G401.6 (cell line): ENCODE measurements at regions not wholly inside any gene's neighbourhood (a gene's known extent, or its start where the extent isn't known, plus 50 kb on each side); places are given as distances from the start of the nearest gene placed in this dataset.

Experiments
- FAIRE-seq: peaks from 2 replicates; lab custom pipeline; 2012; peaks lifted over from hg19 to GRCh38; lab: Jason Lieb, UNC

- no peak for FAIRE-seq
Observed at GRCh38 chr6:141307309-141307998, 825.3 kb upstream of the GJE1 start.

DNA sequence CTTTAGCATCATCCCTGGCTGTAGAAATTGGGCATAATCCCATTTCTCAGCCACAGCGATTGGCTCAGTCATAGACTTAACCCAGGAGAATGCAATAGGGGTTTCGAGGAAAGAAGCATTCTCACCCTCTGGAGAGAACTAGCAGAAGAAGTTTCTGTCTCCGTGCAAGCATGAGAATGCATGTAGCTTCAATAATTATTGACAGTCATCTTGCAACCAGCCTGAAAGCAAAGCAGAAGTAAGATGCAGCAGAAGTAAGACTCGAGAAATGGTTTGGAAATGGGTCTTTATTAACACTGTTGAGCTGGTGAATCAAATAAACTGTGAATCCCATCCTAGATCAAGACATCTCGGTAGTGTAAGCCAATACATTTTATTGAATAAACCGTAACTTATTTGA is 828.8 kb upstream of the GJE1 start:
- FAIRE-seq, result no peak

- FAIRE-seq, result peak; percentile 86
Observed at GRCh38 chr6:141301779-141302178, 830.9 kb upstream of the GJE1 start.

- peak; percentile 3 for FAIRE-seq
Observed at GRCh38 chr6:141290941-141291721, 841.6 kb upstream of the GJE1 start.

GRCh38 chr6:141288947-141289346 is 843.8 kb upstream of the GJE1 start:
- FAIRE-seq, result no peak

- no peak for FAIRE-seq
Observed at GRCh38 chr6:141282263-141282662, 850.5 kb upstream of the GJE1 start.

GRCh38 chr6:141269684-141270083 is 863.0 kb upstream of the GJE1 start:
- FAIRE-seq, result no peak

DNA sequence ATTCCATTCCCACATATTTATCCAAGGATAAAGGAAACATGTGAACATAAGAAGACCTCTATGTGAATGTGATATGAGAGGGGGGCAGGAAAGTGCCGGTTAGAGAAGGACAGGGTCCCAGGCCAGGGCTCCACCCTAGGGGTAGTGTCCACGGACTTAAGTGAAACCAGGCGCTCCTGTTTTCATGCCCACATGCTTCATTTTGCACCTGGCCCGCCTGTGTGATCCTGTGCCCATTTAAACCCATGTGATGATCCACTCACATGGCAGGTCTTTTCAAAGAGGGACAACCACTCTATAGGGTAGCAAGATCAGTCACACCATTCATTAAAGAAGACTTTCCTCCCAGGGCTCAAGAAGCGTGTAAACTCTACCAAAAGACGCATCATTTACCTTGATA is 865.3 kb upstream of the GJE1 start:
- FAIRE-seq, result no peak

DNA sequence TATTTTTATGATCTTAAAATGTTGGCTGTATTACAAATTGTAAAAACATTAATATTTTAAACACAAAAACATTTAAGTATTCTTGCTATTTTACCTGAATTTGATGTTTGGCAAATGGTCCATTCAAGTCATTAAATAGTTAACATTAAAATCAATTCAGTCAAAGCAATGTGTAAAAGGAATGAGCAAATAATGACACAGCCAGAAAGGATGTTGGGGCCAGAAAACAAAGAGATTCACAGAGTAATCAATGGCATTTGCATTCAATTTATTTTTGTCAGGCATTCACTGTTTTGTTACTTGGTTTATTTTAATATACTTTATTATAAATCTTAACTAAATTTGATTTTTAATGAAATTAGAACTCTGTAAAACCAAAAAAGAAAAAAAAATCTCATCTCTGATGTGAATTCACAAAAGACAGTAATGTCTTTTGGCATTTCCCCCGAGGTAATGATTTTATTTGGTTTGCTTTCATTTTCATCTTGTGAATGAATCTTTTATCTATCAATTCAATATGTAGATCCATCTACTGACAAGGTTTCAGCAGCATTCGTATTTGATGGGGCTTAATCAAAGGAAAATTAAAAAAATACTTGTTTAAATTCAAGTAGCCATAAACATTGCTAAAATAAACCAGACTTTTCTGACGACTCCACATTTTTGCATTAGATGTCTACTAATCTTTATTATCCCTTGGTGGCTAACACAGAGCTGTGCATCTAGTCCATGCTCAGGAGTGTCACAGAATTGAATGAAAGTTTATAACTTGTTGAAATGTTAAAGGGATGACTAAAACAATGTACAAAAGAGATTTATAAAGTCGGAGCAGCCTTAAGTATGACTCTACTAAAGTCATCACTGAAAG is 866.7 kb upstream of the GJE1 start:
- peak; percentile 13 for FAIRE-seq

DNA sequence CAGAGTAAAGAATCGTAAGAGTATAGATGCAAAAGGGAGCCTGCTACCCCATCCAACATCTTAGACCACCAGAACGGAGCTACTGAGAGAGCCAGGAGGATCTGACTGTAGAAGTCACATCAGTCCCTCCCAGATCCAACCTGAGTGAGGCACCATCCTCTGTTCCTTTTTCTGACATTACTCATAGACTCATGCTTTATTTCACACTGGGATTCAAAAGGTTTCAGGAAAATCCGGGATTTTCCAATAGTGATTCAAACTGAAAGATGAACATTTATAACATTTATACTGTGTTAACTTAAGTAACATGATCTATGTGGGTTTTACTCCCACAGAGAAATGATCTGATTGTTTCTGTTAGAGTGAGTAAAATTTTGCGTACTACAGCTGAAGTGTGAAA is 868.6 kb upstream of the GJE1 start:
- no peak for FAIRE-seq

DNA sequence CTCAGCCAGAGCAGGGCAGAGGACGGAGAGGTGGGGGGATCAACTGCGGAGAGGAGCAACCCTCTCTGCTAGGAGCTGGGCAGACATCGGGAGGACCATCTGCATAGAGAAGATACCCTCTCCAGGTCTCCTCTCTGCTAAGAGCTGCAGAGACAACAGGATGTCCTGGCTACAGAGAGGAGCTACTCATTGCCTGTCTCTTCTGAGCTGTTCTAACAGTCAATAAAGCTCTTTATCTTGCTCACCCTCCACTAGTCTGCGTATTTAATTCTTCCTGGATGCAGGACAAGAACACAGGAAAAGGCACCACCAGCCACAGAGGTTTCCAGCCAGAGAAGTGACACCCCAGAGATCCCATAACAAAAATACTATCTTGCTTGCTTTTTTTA is 871.1 kb upstream of the GJE1 start:
- no peak for FAIRE-seq

DNA sequence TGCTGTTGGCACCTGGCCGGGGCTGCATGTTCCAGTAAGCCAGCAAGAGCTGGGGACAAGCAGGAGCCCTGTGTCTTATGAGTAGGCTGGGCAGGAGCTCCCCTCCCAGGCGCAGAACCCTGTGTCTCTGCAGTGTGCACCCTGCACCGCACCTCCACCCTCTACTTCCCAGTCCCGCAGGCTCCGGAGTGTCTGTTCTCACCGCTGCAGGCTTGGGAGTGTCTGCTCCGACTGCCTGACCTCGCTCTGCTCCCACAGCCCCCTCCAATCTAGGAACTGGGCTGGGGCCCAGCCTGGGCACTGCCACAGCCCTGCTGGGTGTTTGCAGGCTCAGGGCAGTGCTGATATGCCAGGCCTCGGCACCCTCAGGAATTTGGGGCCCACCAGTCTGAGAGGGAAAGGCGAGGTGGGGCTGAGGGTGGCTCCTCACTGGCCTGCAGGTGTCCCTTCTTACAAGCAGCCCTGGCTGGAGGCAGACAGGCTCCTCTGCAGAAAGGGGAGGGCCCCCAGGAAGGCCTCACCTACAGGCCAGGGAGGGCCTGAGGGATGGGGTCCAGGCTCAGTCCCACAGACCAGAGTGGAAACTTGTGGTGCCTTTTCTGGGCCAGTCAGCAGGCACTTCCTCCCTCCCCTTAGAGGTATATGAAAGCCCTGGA is 871.6 kb upstream of the GJE1 start:
- FAIRE-seq, result no peak

DNA sequence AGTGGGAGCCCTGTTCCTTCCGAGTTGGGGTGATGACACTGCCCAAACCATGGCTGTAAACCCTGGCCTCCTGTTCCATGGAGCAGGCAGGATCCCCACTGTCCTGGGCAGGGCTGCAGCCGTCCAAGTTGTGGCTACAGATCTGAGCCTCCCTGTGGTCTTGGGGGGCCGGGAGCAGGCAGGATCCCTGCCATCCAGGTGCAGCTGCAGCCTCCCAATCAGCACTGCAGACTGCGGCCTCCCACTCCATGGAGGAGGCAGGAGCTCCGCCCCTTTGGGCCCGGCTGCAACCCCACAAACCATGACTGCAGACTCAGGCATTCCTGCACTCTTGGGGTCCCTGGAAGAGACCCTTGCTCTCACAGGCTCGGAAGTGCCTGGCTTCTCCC is 872.1 kb upstream of the GJE1 start:
- FAIRE-seq, result no peak

- no peak for FAIRE-seq
Observed at GRCh38 chr6:141259807-141260206, 872.9 kb upstream of the GJE1 start.

DNA sequence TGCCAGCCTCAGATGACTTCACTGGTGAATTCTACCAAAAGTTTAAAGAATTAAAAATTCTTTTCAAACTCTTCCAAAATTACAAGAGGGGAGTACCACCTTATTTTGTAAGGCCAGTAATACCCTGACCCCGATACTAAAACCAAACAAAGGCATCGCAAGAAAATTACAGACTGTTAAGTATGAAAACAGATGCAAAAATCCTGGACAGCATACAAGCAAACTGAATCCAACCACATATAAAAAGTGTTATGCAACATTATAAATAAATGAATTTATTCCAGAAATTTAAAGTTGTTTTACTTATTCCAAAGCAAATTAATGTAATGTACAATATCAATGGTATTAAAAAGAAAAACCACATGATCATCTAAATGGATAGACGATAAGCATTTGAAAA is 873.6 kb upstream of the GJE1 start:
- FAIRE-seq, result peak; percentile 8

DNA sequence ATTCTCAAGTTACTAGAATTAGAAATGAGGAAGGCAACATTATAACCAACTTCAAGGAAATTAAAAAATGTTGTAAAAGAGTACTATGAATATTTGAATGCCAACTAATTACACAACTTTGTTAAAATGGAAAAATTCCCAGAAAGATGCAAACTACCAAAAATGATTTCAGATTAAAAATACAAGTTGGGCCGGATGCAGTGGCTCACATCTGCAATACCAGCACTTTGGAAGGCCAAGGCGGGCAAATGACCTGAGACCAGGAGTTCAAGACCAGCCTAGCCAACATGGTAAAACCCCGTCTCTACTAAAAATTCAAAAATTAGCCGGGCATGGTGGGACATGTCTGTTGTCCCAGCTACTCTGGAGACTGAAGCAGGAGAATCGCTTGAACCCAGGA is 874.2 kb upstream of the GJE1 start:
- FAIRE-seq, result peak; percentile 65

GRCh38 chr6:141254336-141254735 is 878.4 kb upstream of the GJE1 start:
- FAIRE-seq, result no peak

- FAIRE-seq, result no peak
Observed at GRCh38 chr6:141252828-141253608, 879.7 kb upstream of the GJE1 start.

GRCh38 chr6:141251286-141251685 is 881.4 kb upstream of the GJE1 start:
- no peak for FAIRE-seq

DNA sequence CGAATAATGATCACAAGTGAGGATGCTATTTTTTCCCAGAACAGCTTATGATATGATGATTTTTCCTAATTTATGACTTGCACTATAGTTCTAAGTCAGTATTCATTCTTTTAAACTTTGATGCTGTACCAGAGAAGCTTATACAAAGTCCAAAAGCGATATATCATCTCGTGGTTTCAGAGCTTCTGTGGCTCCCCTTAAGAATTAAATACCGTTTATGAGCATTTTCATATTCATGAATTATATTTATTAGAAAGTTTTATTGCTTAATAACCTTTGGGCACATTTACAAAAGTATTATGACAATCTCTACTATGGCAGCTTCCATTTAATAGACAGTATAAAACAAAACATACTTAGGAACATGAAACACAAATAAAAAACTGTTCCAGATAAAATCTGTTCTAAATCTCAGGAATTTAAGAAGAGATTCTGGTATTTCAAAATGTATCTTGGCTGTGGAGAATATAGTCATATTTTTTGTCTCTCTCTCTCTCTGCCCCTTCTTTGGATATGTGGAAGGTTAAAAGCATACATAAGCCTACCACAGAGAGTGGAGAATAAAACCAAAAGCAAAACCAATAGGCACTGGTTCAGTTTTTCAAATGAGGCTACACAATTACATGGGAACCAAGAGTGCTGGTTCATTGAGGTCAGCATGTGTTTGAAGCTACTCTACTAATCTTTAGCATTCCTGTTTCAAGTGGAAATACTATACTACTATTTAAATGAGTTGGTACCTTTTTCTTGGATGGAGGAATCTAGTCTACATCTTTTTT is 884.5 kb upstream of the GJE1 start:
- FAIRE-seq, result no peak

DNA sequence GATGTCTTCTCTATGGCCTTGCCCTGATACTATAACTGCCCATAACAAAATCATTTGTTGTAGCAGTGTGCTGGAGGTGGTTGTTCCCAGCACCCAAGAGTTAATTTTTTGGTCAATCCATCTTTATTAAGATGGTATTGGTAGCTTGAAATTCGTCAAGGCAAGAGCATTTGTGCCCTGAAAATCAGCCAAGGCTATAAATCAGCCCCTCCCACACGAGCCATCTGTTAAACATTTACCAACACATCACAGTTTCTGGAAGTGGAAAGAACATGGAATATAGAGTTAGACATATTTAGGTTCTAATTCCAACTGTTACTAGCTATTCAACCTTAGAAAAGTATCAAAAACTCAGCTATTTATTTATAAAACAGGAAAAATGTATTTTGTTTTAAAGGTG is 888.4 kb upstream of the GJE1 start:
- no peak for FAIRE-seq
